GM18511 (cell line): ENCODE measurements at regions not wholly inside any gene's neighbourhood (a gene's known extent, or its start where the extent isn't known, plus 50 kb on each side); places are given as distances from the start of the nearest gene placed in this dataset.

Source experiments
- ATAC-seq: cut with Tn5 transposase; IDR thresholded peaks from one replicate; pipeline ENCODE4 v1.9.1; 2021; ENCODE audit warnings: mild to moderate bottlenecking, moderate library complexity; ENCODE audit not compliant: unreplicated experiment

GRCh38 chr14:36465178-36465577 lies 54.9 kb downstream of the NKX2-1 start:
- ATAC-seq, result no peak

- ATAC-seq, result no peak
These were observed 57.1 kb downstream of the NKX2-1 start for GRCh38 chr14:36462890-36463289.

GRCh38 chr14:36455241-36455627 lies 64.8 kb downstream of the NKX2-1 start:
- no peak for ATAC-seq

GRCh38 chr14:36454599-36455240 lies 65.3 kb downstream of the NKX2-1 start:
- ATAC-seq, result no peak

- no peak for ATAC-seq
These were observed 67.2 kb downstream of the NKX2-1 start for GRCh38 chr14:36452860-36453259.

- no peak for ATAC-seq
These were observed 68.5 kb downstream of the NKX2-1 start for GRCh38 chr14:36451310-36452065.

GRCh38 chr14:36450550-36450949 lies 69.5 kb downstream of the NKX2-1 start:
- ATAC-seq, result no peak

- ATAC-seq, result no peak
These were observed 70.1 kb downstream of the NKX2-1 start for GRCh38 chr14:36449903-36450302.

- no peak for ATAC-seq
These were observed 76.7 kb downstream of the NKX2-1 start for GRCh38 chr14:36443374-36443773.

GRCh38 chr14:36442824-36443241 lies 77.2 kb downstream of the NKX2-1 start:
- no peak for ATAC-seq

- ATAC-seq, result no peak
These were observed 78.7 kb downstream of the NKX2-1 start for GRCh38 chr14:36441283-36441682.

- ATAC-seq, result no peak
These were observed 80.3 kb downstream of the NKX2-1 start for GRCh38 chr14:36439766-36440165.

GRCh38 chr14:36438883-36439282 lies 81.1 kb downstream of the NKX2-1 start:
- no peak for ATAC-seq

- ATAC-seq, result no peak
These were observed 89.4 kb downstream of the NKX2-1 start for GRCh38 chr14:36430662-36431084.

GRCh38 chr14:36430169-36430568 lies 89.9 kb downstream of the NKX2-1 start:
- ATAC-seq, result no peak

GRCh38 chr14:36429692-36430091 lies 90.3 kb downstream of the NKX2-1 start:
- no peak for ATAC-seq

GRCh38 chr14:36428350-36428749 lies 91.7 kb downstream of the NKX2-1 start:
- no peak for ATAC-seq

- ATAC-seq, result no peak
These were observed 93.2 kb downstream of the NKX2-1 start for GRCh38 chr14:36426836-36427235.

- no peak for ATAC-seq
These were observed 93.9 kb downstream of the NKX2-1 start for GRCh38 chr14:36426113-36426512.

GRCh38 chr14:36424478-36425102 lies 95.4 kb downstream of the NKX2-1 start:
- ATAC-seq, result no peak

GRCh38 chr14:36423430-36423829 lies 96.6 kb downstream of the NKX2-1 start:
- ATAC-seq, result no peak

- no peak for ATAC-seq
These were observed 99.8 kb upstream of the MBIP start for GRCh38 chr14:36420149-36420687.
